ENCODE measurements at regions not wholly inside any gene's neighbourhood (a gene's known extent, or its start where the extent isn't known, plus 50 kb on each side); places are given as distances from the start of the nearest gene placed in this dataset.
A peak's percentile ranks its signal among the peaks of the same experiment; 100 is the strongest.

- Histone ChIP-seq H3K9ac (ENCODE audit: low read depth, low read length) (no peak overlapping the region), H2AFZ (ENCODE audit: low read depth, low read length) (peak overlapping the region; percentile 47), H3K9me3 (ENCODE audit: insufficient read depth, low read length, severe bottlenecking) (no peaks in the 10 kb centered on the region), H3K27ac (ENCODE audit: low read length) (no peak overlapping the region), H3K79me2 (ENCODE audit: insufficient read depth, low read length) (no peaks in the 10 kb centered on the region), H3K4me1 (ENCODE audit: insufficient read depth, low read length) (peaks cover 4% of the 10 kb centered on the region; the same call in 1 of the 2 replicates), H4K20me1 (ENCODE audit: insufficient read depth, low read length) (no peaks in the 10 kb centered on the region), H3K4me3 (ENCODE audit: low read depth in 1 of 2, low read length in 2 of 2) (no peak overlapping the region), H3K36me3 (ENCODE audit: insufficient read depth, low read length) (no peaks in the 10 kb centered on the region), H3K4me2 (ENCODE audit: insufficient read depth, low read length) (no peak overlapping the region), H3K27me3 (ENCODE audit: insufficient read depth, low read length, poor library complexity) (no peaks in the 10 kb centered on the region)
- ATAC-seq (ENCODE audit: insufficient read depth, low read depth) (peak; percentile 69; the same call in 2 of the 3 replicates), DNase-seq (peak; percentile 11)
- TF ChIP-seq EZH2 (IDR thresholded peaks at IDR 0.05; ENCODE audit: borderline replicate concordance, low read depth, low read length, severe bottlenecking) (no peak), CTCF (IDR thresholded peaks at IDR 0.05; ENCODE audit: borderline replicate concordance, extremely low read depth, low read length, poor library complexity, severe bottlenecking) (peak; percentile 69)
These were observed 85.5 kb downstream of the CT47B1 start for GRCh38 chrX:120790118-120790517.

- H3K4me2 ChIP-seq (ENCODE audit: insufficient read depth, low read length) = no peak overlapping the region
- ATAC-seq (ENCODE audit: insufficient read depth, low read depth) = peak; percentile 44; the same call in 1 of the 3 replicates
- peaks cover 8% of the 10 kb centered on the region for H3K4me1 ChIP-seq (ENCODE audit: insufficient read depth, low read length)
- H3K9ac ChIP-seq (ENCODE audit: low read depth, low read length) = no peak overlapping the region
- no peaks in the 10 kb centered on the region for H3K36me3 ChIP-seq (ENCODE audit: insufficient read depth, low read length)
- no peaks in the 10 kb centered on the region for H3K27me3 ChIP-seq (ENCODE audit: insufficient read depth, low read length, poor library complexity)
- no peaks in the 10 kb centered on the region for H3K9me3 ChIP-seq (ENCODE audit: insufficient read depth, low read length, severe bottlenecking)
- H2AFZ ChIP-seq (ENCODE audit: low read depth, low read length) = peak overlapping the region; percentile 13
- DNase-seq = no peak
- H3K4me3 ChIP-seq (ENCODE audit: low read depth in 1 of 2, low read length in 2 of 2) = no peak overlapping the region
- TF ChIP-seq CTCF (IDR thresholded peaks at IDR 0.05; ENCODE audit: borderline replicate concordance, extremely low read depth, low read length, poor library complexity, severe bottlenecking) (no peak), EZH2 (IDR thresholded peaks at IDR 0.05; ENCODE audit: borderline replicate concordance, low read depth, low read length, severe bottlenecking) (no peak)
- H3K27ac ChIP-seq (ENCODE audit: low read length) = no peak overlapping the region
- no peaks in the 10 kb centered on the region for H3K79me2 ChIP-seq (ENCODE audit: insufficient read depth, low read length)
- no peaks in the 10 kb centered on the region for H4K20me1 ChIP-seq (ENCODE audit: insufficient read depth, low read length)
These were observed 94.3 kb downstream of the CT47B1 start for GRCh38 chrX:120781403-120781802.

GRCh38 chrX:120775959-120776358 is 99.7 kb downstream of the CT47B1 start:
- Histone ChIP-seq H3K9ac (ENCODE audit: low read depth, low read length) (no peak overlapping the region), H4K20me1 (ENCODE audit: insufficient read depth, low read length) (no peaks in the 10 kb centered on the region), H3K4me2 (ENCODE audit: insufficient read depth, low read length) (no peak overlapping the region), H3K4me1 (ENCODE audit: insufficient read depth, low read length) (no peaks in the 10 kb centered on the region), H3K27ac (ENCODE audit: low read length) (no peak overlapping the region), H3K79me2 (ENCODE audit: insufficient read depth, low read length) (no peaks in the 10 kb centered on the region), H3K9me3 (ENCODE audit: insufficient read depth, low read length, severe bottlenecking) (no peaks in the 10 kb centered on the region), H3K4me3 (ENCODE audit: low read depth in 1 of 2, low read length in 2 of 2) (no peak overlapping the region), H3K36me3 (ENCODE audit: insufficient read depth, low read length) (no peaks in the 10 kb centered on the region), H2AFZ (ENCODE audit: low read depth, low read length) (no peak overlapping the region), H3K27me3 (ENCODE audit: insufficient read depth, low read length, poor library complexity) (no peaks in the 10 kb centered on the region)
- TF ChIP-seq CTCF (IDR thresholded peaks at IDR 0.05; ENCODE audit: borderline replicate concordance, extremely low read depth, low read length, poor library complexity, severe bottlenecking) = no peak
- TF ChIP-seq EZH2 (IDR thresholded peaks at IDR 0.05; ENCODE audit: borderline replicate concordance, low read depth, low read length, severe bottlenecking) = no peak
- DNase-seq (no peak), ATAC-seq (ENCODE audit: insufficient read depth, low read depth) (no peak)

GRCh38 chrX:120774606-120775005 is 101.1 kb downstream of the CT47B1 start:
- H3K9me3 ChIP-seq (ENCODE audit: insufficient read depth, low read length, severe bottlenecking) = no peaks in the 10 kb centered on the region
- DNase-seq = no peak
- H3K27me3 ChIP-seq (ENCODE audit: insufficient read depth, low read length, poor library complexity) = no peaks in the 10 kb centered on the region
- H3K9ac ChIP-seq (ENCODE audit: low read depth, low read length) = no peak overlapping the region
- H3K4me2 ChIP-seq (ENCODE audit: insufficient read depth, low read length) = no peak overlapping the region
- H4K20me1 ChIP-seq (ENCODE audit: insufficient read depth, low read length) = no peaks in the 10 kb centered on the region
- H3K4me1 ChIP-seq (ENCODE audit: insufficient read depth, low read length) = no peaks in the 10 kb centered on the region
- no peak overlapping the region for H2AFZ ChIP-seq (ENCODE audit: low read depth, low read length)
- ATAC-seq (ENCODE audit: insufficient read depth, low read depth) = no peak
- H3K79me2 ChIP-seq (ENCODE audit: insufficient read depth, low read length) = no peaks in the 10 kb centered on the region
- H3K4me3 ChIP-seq (ENCODE audit: low read depth in 1 of 2, low read length in 2 of 2) = no peak overlapping the region
- no peak for TF ChIP-seq EZH2 (IDR thresholded peaks at IDR 0.05; ENCODE audit: borderline replicate concordance, low read depth, low read length, severe bottlenecking)
- TF ChIP-seq CTCF (IDR thresholded peaks at IDR 0.05; ENCODE audit: borderline replicate concordance, extremely low read depth, low read length, poor library complexity, severe bottlenecking) = no peak
- no peaks in the 10 kb centered on the region for H3K36me3 ChIP-seq (ENCODE audit: insufficient read depth, low read length)
- H3K27ac ChIP-seq (ENCODE audit: low read length) = no peak overlapping the region

Data from DND-41 (cell line).